Heart right ventricle (tissue), 16 donors: ENCODE measurements at regions not wholly inside any gene's neighbourhood (a gene's known extent, or its start where the extent isn't known, plus 50 kb on each side); places are given as distances from the start of the nearest gene placed in this dataset.

Source experiments
- ATAC-seq, 8 donors: fragments of 200-7000 bp; cut with Tn5 transposase; one replicate each; pipeline ENCODE4 v1.9.1; 2020; ENCODE audit warnings: mild to moderate bottlenecking in 8 of 8, moderate library complexity in 8 of 8, moderate number of reproducible peaks in 1 of 8
- DNase-seq, 2 donors: peaks; one replicate each; pipeline ENCODE4 v3.0.0-alpha.2; 2020
- H3K27ac ChIP-seq, 10 donors: fragments of 200-600 bp; sonication (generic) in 2 of 10; one replicate each; pipeline versions ENCODE4 v1.5.0 to v1.8.0; 2020 to 2022; ENCODE audit warnings: mild to moderate bottlenecking in 3 of 10
- H3K27me3 ChIP-seq, 7 donors: fragments of 200-600 bp; one replicate each; pipeline ENCODE4 v1.8.0; 2021 to 2022; ENCODE audit warnings: mild to moderate bottlenecking in 2 of 7
- H3K36me3 ChIP-seq, 9 donors: fragments of 200-600 bp; sonication (generic) in 1 of 9; one replicate each; pipeline versions ENCODE4 v1.5.0 to v1.8.0; 2020 to 2022; ENCODE audit warnings: mild to moderate bottlenecking in 2 of 9
- H3K4me1 ChIP-seq, 9 donors: fragments of 200-600 bp; sonication (generic) in 1 of 9; one replicate each; pipeline versions ENCODE4 v1.5.0 to v1.8.0; 2020 to 2022; ENCODE audit warnings: mild to moderate bottlenecking in 4 of 9
- H3K4me3 ChIP-seq, 10 donors: fragments of 200-600 bp; sonication (generic) in 2 of 10; one replicate each; pipeline versions ENCODE4 v1.5.0 to v1.8.0; 2020 to 2022; ENCODE audit warnings: mild to moderate bottlenecking in 7 of 10, moderate library complexity in 2 of 10
- H3K9me3 ChIP-seq, 11 donors: fragments of 200-600 bp in 10 of 11; sonication (generic) in 2 of 11; one replicate each; pipeline versions ENCODE4 v1.5.0 to v1.8.0; 2013 to 2022; ENCODE audit warnings: mild to moderate bottlenecking in 2 of 11, control low read depth in 1 of 11, moderate library complexity in 1 of 11
- CTCF ChIP-seq, 9 donors: fragments of 200-600 bp; sonication (generic) in 2 of 9; IDR thresholded peaks; one replicate each; pipeline versions ENCODE4 v1.5.0 to v1.8.0; 2021 to 2022; ENCODE audit warnings: antibody characterized with exemption in 9 of 9, mild to moderate bottlenecking in 5 of 9, moderate library complexity in 1 of 9
- WGBS, 2 donors: extraction: QIAGEN DNeasy Blood & Tissue Kit; methylation state at CpG; one replicate each; pipeline ENCODE4 v1.1.7; 2013; ENCODE audit warnings: inconsistent platforms in 1 of 2; 5-methylcytosine and 5-hydroxymethylcytosine counted together
- intact Hi-C, 10 donors: fragments of 100-400 bp; cut with DNase I; formaldehyde crosslinking; loops; one replicate each; pipeline versions ENCODE4 v1.11.1 to v1.14.2; 2022
- donor health status: Arrhythmogenic right ventricular cardiomyopathy.
- donor health status: ischemic (EF 13 %, LVEDD 7.1; RV severe dilation, severe dysfunction).
- donor health status: healthy with polysubstance abuse.
- donor health status: DM: no; HTN: yes; CAD: no.
- donor health status: DM: no; HTN: no; CAD: no.
- donor health status: ischemic (EF 25% LVEDD 6.9; RV normal size, moderate dysfunction).
- donor health status: ischemic (EF 25% LVEDD 5.7; RV mildly dilated, moderate dysfunction).
- donor health status: healthy.
- donor health status: DM: yes; HTN: yes; CAD: no.
- donor health status: Ischemic cardiomyopathy.
- donor health status: ischemic (EF 35%, LVEDD 5.7; RV mildly dilated, moderate dysfunction).
- donor health status: nonischemic (EF 11% LVEDD 7.7; RV severe dilation, severe dysfunction).
- donor health status: DM: yes; HTN: yes; CAD: no.
- donor health status: PGD.
- donor health status: ischemic (EF 29% LVEDD 5.4; RV normal size, mild dysfunction).
- donor health status: nonischemic (EF 23%, LVEDD 6.1; RV moderate dilation, normal function).

GRCh38 chr11:41519696-41520095, 60.2 kb upstream of the LRRC4C start:
- Histone ChIP-seq H3K4me1 (no peaks in the 10 kb centered on the region), H3K27ac (no peak overlapping the region), H3K4me3 (no peak overlapping the region), H3K27me3 (no peaks in the 10 kb centered on the region), H3K36me3 (no peaks in the 10 kb centered on the region), H3K9me3 (no peaks in the 10 kb centered on the region)
- DNase-seq, result no peak
- no peak for TF ChIP-seq CTCF (IDR thresholded peaks at IDR 0.05)
- no peak for ATAC-seq
- 23 to 46% methylated on average over 1 of the region's 1 CpG for WGBS, 2 donors
- intact Hi-C loops, result no loop called here

GRCh38 chr11:41522391-41522790, 62.9 kb upstream of the LRRC4C start:
- H3K9me3 ChIP-seq, result no peaks in the 10 kb centered on the region
- no peak for DNase-seq
- H3K27me3 ChIP-seq, result no peaks in the 10 kb centered on the region
- no peak overlapping the region for H3K4me3 ChIP-seq
- intact Hi-C loops, result no loop called here
- ATAC-seq, result no peak
- H3K36me3 ChIP-seq, result no peaks in the 10 kb centered on the region
- TF ChIP-seq CTCF (IDR thresholded peaks at IDR 0.05), result no peak
- H3K27ac ChIP-seq, result no peak overlapping the region
- no peaks in the 10 kb centered on the region for H3K4me1 ChIP-seq

- 41 to 46% methylated on average over 2 of the region's 2 CpGs for WGBS, 2 donors
- H3K36me3 ChIP-seq, result no peaks in the 10 kb centered on the region
- H3K27ac ChIP-seq, result no peak overlapping the region
- no peak for TF ChIP-seq CTCF (IDR thresholded peaks at IDR 0.05)
- no peaks in the 10 kb centered on the region for H3K27me3 ChIP-seq
- intact Hi-C loops, result no loop called here
- DNase-seq, result no peak
- no peaks in the 10 kb centered on the region for H3K4me1 ChIP-seq
- no peaks in the 10 kb centered on the region for H3K9me3 ChIP-seq
- H3K4me3 ChIP-seq, result no peak overlapping the region
- no peak for ATAC-seq
Measured at GRCh38 chr11:41522899-41523672, 63.6 kb upstream of the LRRC4C start.

- Histone ChIP-seq H3K9me3 (no peaks in the 10 kb centered on the region), H3K4me3 (no peak overlapping the region), H3K36me3 (no peaks in the 10 kb centered on the region), H3K27me3 (no peaks in the 10 kb centered on the region), H3K27ac (no peak overlapping the region), H3K4me1 (no peaks in the 10 kb centered on the region)
- no peak for TF ChIP-seq CTCF (IDR thresholded peaks at IDR 0.05)
- DNase-seq, result no peak
- WGBS, 2 donors, result 86 to 91% methylated on average over 3 of the region's 3 CpGs
- no peak for ATAC-seq
- intact Hi-C loops, result no loop called here
Measured at GRCh38 chr11:41527530-41527929, 68.1 kb upstream of the LRRC4C start.
